Renal cortical epithelial cell (primary cell): ENCODE measurements at regions not wholly inside any gene's neighbourhood (a gene's known extent, or its start where the extent isn't known, plus 50 kb on each side); places are given as distances from the start of the nearest gene placed in this dataset.
A peak's percentile ranks its signal among the peaks of the same experiment; 100 is the strongest.
"Not testable (repeated sequence)": the region's sequence is repeated elsewhere in the genome, so short reads cannot be mapped to it uniquely, and the experiment has no call there.

Experiments
- DNase-seq: peaks from one replicate; pipeline ENCODE4 v3.0.0-alpha.2; 2011; ENCODE audit warnings: low read depth

GRCh38 chr16:21487956-21488355, 111.4 kb upstream of the METTL9 start:
- not testable (repeated sequence) for DNase-seq

GRCh38 chr16:21499046-21499445, 100.3 kb upstream of the METTL9 start:
- DNase-seq: not testable (repeated sequence)

- DNase-seq: not testable (repeated sequence)
Observed at GRCh38 chr16:21501223-21501868, 98.0 kb upstream of the METTL9 start.

GRCh38 chr16:21501869-21502667, 97.3 kb upstream of the METTL9 start:
- DNase-seq: peak; percentile 98

GRCh38 chr16:21503574-21503920, 95.8 kb upstream of the METTL9 start:
- DNase-seq: not testable (repeated sequence)

- peak; percentile 60 for DNase-seq
Observed at GRCh38 chr16:21503941-21504832, 95.2 kb upstream of the METTL9 start.

- not testable (repeated sequence) for DNase-seq
Observed at GRCh38 chr16:21505751-21506520, 93.4 kb upstream of the METTL9 start.

- DNase-seq: not testable (repeated sequence)
Observed at GRCh38 chr16:21506857-21507456, 92.4 kb upstream of the METTL9 start.

- peak; percentile 79 for DNase-seq
Observed at GRCh38 chr16:21507631-21508305, 91.6 kb upstream of the METTL9 start.

GRCh38 chr16:21508661-21509436, 90.5 kb upstream of the METTL9 start:
- DNase-seq: not testable (repeated sequence)

GRCh38 chr16:21509437-21510086, 89.8 kb upstream of the METTL9 start:
- DNase-seq: not testable (repeated sequence)

- DNase-seq: not testable (repeated sequence)
Observed at GRCh38 chr16:21510869-21511255, 88.5 kb upstream of the METTL9 start.

- DNase-seq: peak; percentile 87
Observed at GRCh38 chr16:21511315-21512210, 87.8 kb upstream of the METTL9 start.

- DNase-seq: peak; percentile 61
Observed at GRCh38 chr16:21512280-21513192, 86.8 kb upstream of the METTL9 start.

GRCh38 chr16:21513337-21513741, 86.0 kb upstream of the METTL9 start:
- DNase-seq: not testable (repeated sequence)

- not testable (repeated sequence) for DNase-seq
Observed at GRCh38 chr16:21513812-21514473, 85.4 kb upstream of the METTL9 start.
